ENCODE measurements at regions not wholly inside any gene's neighbourhood (a gene's known extent, or its start where the extent isn't known, plus 50 kb on each side); places are given as distances from the start of the nearest gene placed in this dataset.

GRCh38 chr17:5780476-5780875, 196.2 kb upstream of the NLRP1 start:
- Histone ChIP-seq H3K27ac (ENCODE audit: low read depth, low read length) (no peak overlapping the region), H3K4me3 (ENCODE audit: low read length) (no peak overlapping the region), H3K27me3 (ENCODE audit: control insufficient read depth, low read length) (no peaks in the 10 kb centered on the region), H3K4me1 (ENCODE audit: control insufficient read depth, low read length) (peaks cover 4% of the 10 kb centered on the region), H3F3A (ENCODE audit: control insufficient read depth, insufficient read depth) (no peaks in the 10 kb centered on the region), H3K4me2 (ENCODE audit: low read length) (no peak overlapping the region), H3K79me2 (ENCODE audit: control insufficient read depth, low read length) (no peaks in the 10 kb centered on the region), H3K36me3 (ENCODE audit: control insufficient read depth, low read length) (no peaks in the 10 kb centered on the region), H3K9me2 (replicated peaks; ENCODE audit: control insufficient read depth, low read length) (no peaks in the 10 kb centered on the region), H3K9me3 (ENCODE audit: control insufficient read depth, insufficient read depth, low read length) (no peaks in the 10 kb centered on the region), H4K20me1 (ENCODE audit: control insufficient read depth, insufficient read depth, low read depth, low read length) (no peaks in the 10 kb centered on the region)
- TF ChIP-seq CTCF (IDR thresholded peaks at IDR 0.05; ENCODE audit: low read depth, low read length, poor library complexity, severe bottlenecking) (no peak), EZH2phosphoT487 (IDR thresholded peaks at IDR 0.05; ENCODE audit: borderline replicate concordance, low read length) (no peak)

GRCh38 chr17:5781236-5781927, 197.1 kb upstream of the NLRP1 start:
- no peak for TF ChIP-seq EZH2phosphoT487 (IDR thresholded peaks at IDR 0.05; ENCODE audit: borderline replicate concordance, low read length)
- no peak for TF ChIP-seq CTCF (IDR thresholded peaks at IDR 0.05; ENCODE audit: low read depth, low read length, poor library complexity, severe bottlenecking)
- no peaks in the 10 kb centered on the region for H3K36me3 ChIP-seq (ENCODE audit: control insufficient read depth, low read length)
- no peak overlapping the region for H3K4me3 ChIP-seq (ENCODE audit: low read length)
- H3K4me1 ChIP-seq (ENCODE audit: control insufficient read depth, low read length): peaks cover 11% of the 10 kb centered on the region
- H4K20me1 ChIP-seq (ENCODE audit: control insufficient read depth, insufficient read depth, low read depth, low read length): no peaks in the 10 kb centered on the region
- H3K9me3 ChIP-seq (ENCODE audit: control insufficient read depth, insufficient read depth, low read length): no peaks in the 10 kb centered on the region
- H3K27me3 ChIP-seq (ENCODE audit: control insufficient read depth, low read length): peaks cover 7% of the 10 kb centered on the region
- H3K27ac ChIP-seq (ENCODE audit: low read depth, low read length): no peak overlapping the region
- no peaks in the 10 kb centered on the region for H3K79me2 ChIP-seq (ENCODE audit: control insufficient read depth, low read length)
- no peak overlapping the region for H3K4me2 ChIP-seq (ENCODE audit: low read length)
- H3F3A ChIP-seq (ENCODE audit: control insufficient read depth, insufficient read depth): no peaks in the 10 kb centered on the region
- no peaks in the 10 kb centered on the region for H3K9me2 ChIP-seq (replicated peaks; ENCODE audit: control insufficient read depth, low read length)

- H3K27me3 ChIP-seq (ENCODE audit: control insufficient read depth, low read length): peaks cover 10% of the 10 kb centered on the region
- no peak overlapping the region for H3K4me3 ChIP-seq (ENCODE audit: low read length)
- no peak overlapping the region for H3K27ac ChIP-seq (ENCODE audit: low read depth, low read length)
- H3K4me1 ChIP-seq (ENCODE audit: control insufficient read depth, low read length): peaks cover 11% of the 10 kb centered on the region
- H3K4me2 ChIP-seq (ENCODE audit: low read length): no peak overlapping the region
- H3F3A ChIP-seq (ENCODE audit: control insufficient read depth, insufficient read depth): no peaks in the 10 kb centered on the region
- H3K79me2 ChIP-seq (ENCODE audit: control insufficient read depth, low read length): no peaks in the 10 kb centered on the region
- H3K36me3 ChIP-seq (ENCODE audit: control insufficient read depth, low read length): no peaks in the 10 kb centered on the region
- H3K9me2 ChIP-seq (replicated peaks; ENCODE audit: control insufficient read depth, low read length): no peaks in the 10 kb centered on the region
- H4K20me1 ChIP-seq (ENCODE audit: control insufficient read depth, insufficient read depth, low read depth, low read length): no peaks in the 10 kb centered on the region
- no peaks in the 10 kb centered on the region for H3K9me3 ChIP-seq (ENCODE audit: control insufficient read depth, insufficient read depth, low read length)
- TF ChIP-seq CTCF (IDR thresholded peaks at IDR 0.05; ENCODE audit: low read depth, low read length, poor library complexity, severe bottlenecking) (no peak), EZH2phosphoT487 (IDR thresholded peaks at IDR 0.05; ENCODE audit: borderline replicate concordance, low read length) (no peak)
These were observed 199.0 kb upstream of the NLRP1 start for GRCh38 chr17:5783269-5783668.
